ENCODE measurements at regions not wholly inside any gene's neighbourhood (a gene's known extent, or its start where the extent isn't known, plus 50 kb on each side); places are given as distances from the start of the nearest gene placed in this dataset.

GRCh38 chr16:54215471-54215870 is 71.1 kb downstream of the IRX3 start:
- no peak for DNase-seq (ENCODE audit: extremely low read depth, low read depth)
- no peak overlapping the region for H3K4me3 ChIP-seq (replicated peaks; ENCODE audit: low read depth, low read length)
- no peak for TF ChIP-seq CTCF (IDR thresholded peaks at IDR 0.05; ENCODE audit: low read depth, low read length, missing control alignments)

GRCh38 chr16:54213322-54213721 is 73.3 kb downstream of the IRX3 start:
- no peak for DNase-seq (ENCODE audit: extremely low read depth, low read depth)
- H3K4me3 ChIP-seq (replicated peaks; ENCODE audit: low read depth, low read length): no peak overlapping the region
- TF ChIP-seq CTCF (IDR thresholded peaks at IDR 0.05; ENCODE audit: low read depth, low read length, missing control alignments): no peak

- TF ChIP-seq CTCF (IDR thresholded peaks at IDR 0.05; ENCODE audit: low read depth, low read length, missing control alignments): no peak
- no peak overlapping the region for H3K4me3 ChIP-seq (replicated peaks; ENCODE audit: low read depth, low read length)
- DNase-seq (ENCODE audit: extremely low read depth, low read depth): no peak
Observed at GRCh38 chr16:54212893-54213292, 73.7 kb downstream of the IRX3 start.

GRCh38 chr16:54211203-54211602 is 75.4 kb downstream of the IRX3 start:
- DNase-seq (ENCODE audit: extremely low read depth, low read depth): no peak
- H3K4me3 ChIP-seq (replicated peaks; ENCODE audit: low read depth, low read length): no peak overlapping the region
- TF ChIP-seq CTCF (IDR thresholded peaks at IDR 0.05; ENCODE audit: low read depth, low read length, missing control alignments): no peak

GRCh38 chr16:54210452-54211125 is 76.0 kb downstream of the IRX3 start:
- DNase-seq (ENCODE audit: extremely low read depth, low read depth): no peak
- no peak overlapping the region for H3K4me3 ChIP-seq (replicated peaks; ENCODE audit: low read depth, low read length)
- no peak for TF ChIP-seq CTCF (IDR thresholded peaks at IDR 0.05; ENCODE audit: low read depth, low read length, missing control alignments)

- no peak for DNase-seq (ENCODE audit: extremely low read depth, low read depth)
- no peak overlapping the region for H3K4me3 ChIP-seq (replicated peaks; ENCODE audit: low read depth, low read length)
- no peak for TF ChIP-seq CTCF (IDR thresholded peaks at IDR 0.05; ENCODE audit: low read depth, low read length, missing control alignments)
Observed at GRCh38 chr16:54208237-54208636, 78.3 kb downstream of the IRX3 start.

- DNase-seq (ENCODE audit: extremely low read depth, low read depth): no peak
- H3K4me3 ChIP-seq (replicated peaks; ENCODE audit: low read depth, low read length): no peak overlapping the region
- no peak for TF ChIP-seq CTCF (IDR thresholded peaks at IDR 0.05; ENCODE audit: low read depth, low read length, missing control alignments)
Observed at GRCh38 chr16:54207837-54208236, 78.8 kb downstream of the IRX3 start.

Data from HFF-Myc (cell line).